ENCODE measurements at regions not wholly inside any gene's neighbourhood (a gene's known extent, or its start where the extent isn't known, plus 50 kb on each side); places are given as distances from the start of the nearest gene placed in this dataset.

DNA sequence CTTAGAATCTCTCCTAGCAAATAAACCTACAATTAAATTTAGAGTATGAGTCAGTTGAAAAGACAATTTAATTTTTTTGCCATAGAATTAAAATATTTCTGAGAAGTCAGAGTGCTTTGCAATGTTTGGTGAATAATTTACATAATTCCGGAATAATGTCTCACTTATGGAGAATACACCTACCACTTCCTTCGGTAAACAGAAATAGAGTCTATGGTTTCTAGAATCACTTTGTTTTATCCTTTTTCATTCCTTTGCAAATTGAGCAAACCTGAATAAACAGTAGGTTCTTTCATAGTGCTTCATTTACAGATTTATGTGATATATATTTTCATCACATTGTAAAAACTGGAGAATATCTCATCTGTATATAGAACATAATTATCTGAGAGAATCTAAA is 211.7 kb downstream of the PMAIP1 start:
- Histone ChIP-seq H3K4me1 (no peaks in the 10 kb centered on the region), H3K27me3 (no peaks in the 10 kb centered on the region), H3K27ac (no peak overlapping the region), H3K4me3 (no peak overlapping the region), H3K36me3 (no peaks in the 10 kb centered on the region), H3K9me3 (no peaks in the 10 kb centered on the region)
- no peak for TF ChIP-seq POLR2A (IDR thresholded peaks at IDR 0.05)
- no peak for TF ChIP-seq EP300 (IDR thresholded peaks at IDR 0.05)
- TF ChIP-seq, protein P1, sequence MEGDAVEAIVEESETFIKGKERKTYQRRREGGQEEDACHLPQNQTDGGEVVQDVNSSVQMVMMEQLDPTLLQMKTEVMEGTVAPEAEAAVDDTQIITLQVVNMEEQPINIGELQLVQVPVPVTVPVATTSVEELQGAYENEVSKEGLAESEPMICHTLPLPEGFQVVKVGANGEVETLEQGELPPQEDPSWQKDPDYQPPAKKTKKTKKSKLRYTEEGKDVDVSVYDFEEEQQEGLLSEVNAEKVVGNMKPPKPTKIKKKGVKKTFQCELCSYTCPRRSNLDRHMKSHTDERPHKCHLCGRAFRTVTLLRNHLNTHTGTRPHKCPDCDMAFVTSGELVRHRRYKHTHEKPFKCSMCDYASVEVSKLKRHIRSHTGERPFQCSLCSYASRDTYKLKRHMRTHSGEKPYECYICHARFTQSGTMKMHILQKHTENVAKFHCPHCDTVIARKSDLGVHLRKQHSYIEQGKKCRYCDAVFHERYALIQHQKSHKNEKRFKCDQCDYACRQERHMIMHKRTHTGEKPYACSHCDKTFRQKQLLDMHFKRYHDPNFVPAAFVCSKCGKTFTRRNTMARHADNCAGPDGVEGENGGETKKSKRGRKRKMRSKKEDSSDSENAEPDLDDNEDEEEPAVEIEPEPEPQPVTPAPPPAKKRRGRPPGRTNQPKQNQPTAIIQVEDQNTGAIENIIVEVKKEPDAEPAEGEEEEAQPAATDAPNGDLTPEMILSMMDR (IDR thresholded peaks at IDR 0.05): no peak
- 65 to 74% methylated on average over 2 of the region's 2 CpGs for WGBS, 2 donors
- no peak for DNase-seq (ENCODE audit: low spot score in 2 of 2)

DNA sequence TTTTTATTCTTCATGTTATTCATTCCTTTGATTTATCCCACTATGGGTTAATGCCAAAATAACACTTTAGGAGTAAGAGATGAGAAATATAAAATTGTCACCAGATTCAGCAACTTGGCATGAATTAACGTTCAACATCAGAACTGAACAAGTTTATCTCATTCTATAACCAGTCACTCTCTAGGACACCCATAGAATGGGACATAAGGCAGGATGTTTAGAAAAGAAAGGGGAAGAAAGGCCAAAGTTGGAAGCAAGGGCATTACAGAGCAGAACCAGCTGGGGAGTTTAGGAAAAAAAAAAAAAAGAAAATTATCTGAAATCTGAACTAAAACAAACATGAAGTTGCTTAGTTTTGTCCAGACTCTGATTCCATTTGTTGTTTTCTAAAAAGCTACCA is 211.0 kb downstream of the PMAIP1 start:
- Histone ChIP-seq H3K9me3 (peaks cover 0 to under 1% (median 0%) of the 10 kb centered on the region in 4 donors), H3K36me3 (no peaks in the 10 kb centered on the region), H3K4me1 (no peaks in the 10 kb centered on the region), H3K27me3 (no peaks in the 10 kb centered on the region), H3K4me3 (no peak overlapping the region), H3K27ac (no peak overlapping the region)
- no peak for DNase-seq (ENCODE audit: low spot score in 2 of 2)
- WGBS, 2 donors: 6 to 28% methylated on average over 1 of the region's 1 CpG
- TF ChIP-seq EP300 (IDR thresholded peaks at IDR 0.05) (no peak), POLR2A (IDR thresholded peaks at IDR 0.05) (no peak)
- TF ChIP-seq, protein P1 (IDR thresholded peaks at IDR 0.05): no peak

DNA sequence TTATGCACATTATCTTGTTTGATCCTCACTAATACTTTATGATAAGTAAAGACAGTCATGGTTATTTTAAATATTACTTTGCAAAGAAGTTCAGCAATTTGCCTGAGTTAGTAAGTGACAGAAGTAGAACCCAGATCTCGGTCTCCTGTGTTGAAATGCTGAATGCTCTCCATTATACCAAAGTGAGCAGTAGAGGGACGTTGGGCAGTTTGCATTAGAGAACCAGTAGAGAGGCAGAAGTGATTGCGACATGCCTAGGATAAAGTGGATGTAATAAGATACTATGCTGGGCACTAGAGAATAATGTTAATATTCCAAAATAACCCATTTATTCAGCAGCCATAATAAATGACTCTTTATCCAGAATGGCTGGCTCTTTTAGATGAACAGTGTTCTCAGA is 201.0 kb downstream of the PMAIP1 start:
- Histone ChIP-seq H3K4me1 (no peaks in the 10 kb centered on the region), H3K36me3 (no peaks in the 10 kb centered on the region), H3K27me3 (no peaks in the 10 kb centered on the region), H3K27ac (no peak overlapping the region), H3K9me3 (peaks cover 0 to 5% (median 1%) of the 10 kb centered on the region in 4 donors), H3K4me3 (no peak overlapping the region)
- TF ChIP-seq, protein P1 (IDR thresholded peaks at IDR 0.05): no peak
- no peak for DNase-seq (ENCODE audit: low spot score in 2 of 2)
- 75 to 79% methylated on average over 3 of the region's 3 CpGs for WGBS, 2 donors

DNA sequence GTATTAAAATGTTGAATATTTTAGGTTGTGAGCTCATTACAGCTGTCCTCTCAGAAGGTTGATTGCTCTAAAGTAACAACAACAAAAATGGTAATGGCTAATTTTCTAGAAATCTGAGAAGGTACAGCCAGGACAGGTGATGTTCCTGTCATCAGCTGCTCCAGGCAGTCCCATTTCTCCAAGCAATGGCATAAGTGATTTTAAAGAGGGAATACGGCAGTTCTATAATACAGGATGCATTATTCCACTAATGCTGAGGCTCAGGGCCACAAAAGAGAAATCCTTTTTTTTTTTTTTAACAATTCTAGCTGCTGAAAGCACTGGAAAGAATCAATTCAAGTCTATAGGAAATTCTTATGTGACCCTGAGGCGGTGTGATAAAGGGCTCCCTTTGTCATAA is 199.9 kb downstream of the PMAIP1 start:
- H3K27me3 ChIP-seq: no peaks in the 10 kb centered on the region
- TF ChIP-seq POLR2A (IDR thresholded peaks at IDR 0.05): no peak
- TF ChIP-seq EP300 (IDR thresholded peaks at IDR 0.05): no peak
- TF ChIP-seq, protein P1 (IDR thresholded peaks at IDR 0.05): no peak
- 55 to 64% methylated on average over 2 of the region's 2 CpGs for WGBS, 2 donors
- H3K27ac ChIP-seq: no peak overlapping the region
- H3K4me3 ChIP-seq: no peak overlapping the region
- no peaks in the 10 kb centered on the region for H3K36me3 ChIP-seq
- H3K4me1 ChIP-seq: no peaks in the 10 kb centered on the region
- DNase-seq (ENCODE audit: low spot score in 2 of 2): no peak
- H3K9me3 ChIP-seq: peaks cover 0 to 2% (median 0%) of the 10 kb centered on the region in 4 donors

- TF ChIP-seq EP300 (IDR thresholded peaks at IDR 0.05): no peak
- TF ChIP-seq POLR2A (IDR thresholded peaks at IDR 0.05): no peak
- TF ChIP-seq, protein P1 (IDR thresholded peaks at IDR 0.05): no peak
- H3K4me1 ChIP-seq: no peaks in the 10 kb centered on the region
- no peak overlapping the region for H3K4me3 ChIP-seq
- no peak for DNase-seq (ENCODE audit: low spot score in 2 of 2)
- H3K27me3 ChIP-seq: no peaks in the 10 kb centered on the region
- H3K9me3 ChIP-seq: peaks cover 0 to 2% (median 0%) of the 10 kb centered on the region in 4 donors
- H3K36me3 ChIP-seq: no peaks in the 10 kb centered on the region
- H3K27ac ChIP-seq: no peak overlapping the region
- WGBS, 2 donors: 63 to 65% methylated on average over 1 of the region's 1 CpG
These were observed 196.6 kb downstream of the PMAIP1 start for GRCh38 chr18:60096428-60096827.

Data from tibial nerve (tissue), 4 donors.